ENCODE measurements at regions not wholly inside any gene's neighbourhood (a gene's known extent, or its start where the extent isn't known, plus 50 kb on each side); places are given as distances from the start of the nearest gene placed in this dataset.

- no peak overlapping the region for H3K27ac ChIP-seq
- DNase-seq (ENCODE audit: low read depth, low spot score), result no peak
Measured at GRCh38 chr18:11327391-11328009, 178.1 kb upstream of the PIEZO2 start.

GRCh38 chr18:11324956-11325882 is 175.8 kb upstream of the PIEZO2 start:
- DNase-seq (ENCODE audit: low read depth, low spot score), result no peak
- H3K27ac ChIP-seq, result no peak overlapping the region

GRCh38 chr18:11324510-11324909 is 175.1 kb upstream of the PIEZO2 start:
- DNase-seq (ENCODE audit: low read depth, low spot score), result no peak

GRCh38 chr18:11323359-11323819 is 174.0 kb upstream of the PIEZO2 start:
- no peak overlapping the region for H3K27ac ChIP-seq
- no peak for DNase-seq (ENCODE audit: low read depth, low spot score)

More at GRCh38 chr18:11324510-11324909, 175.1 kb upstream of the PIEZO2 start:
- no peak overlapping the region for H3K27ac ChIP-seq

GRCh38 chr18:11322716-11323115 is 173.3 kb upstream of the PIEZO2 start:
- no peak overlapping the region for H3K27ac ChIP-seq
- no peak for DNase-seq (ENCODE audit: low read depth, low spot score)

GRCh38 chr18:11322006-11322405 is 172.6 kb upstream of the PIEZO2 start:
- no peak overlapping the region for H3K27ac ChIP-seq
- DNase-seq (ENCODE audit: low read depth, low spot score), result no peak

GRCh38 chr18:11320986-11321385 is 171.6 kb upstream of the PIEZO2 start:
- no peak for DNase-seq (ENCODE audit: low read depth, low spot score)
- H3K27ac ChIP-seq, result no peak overlapping the region

- DNase-seq (ENCODE audit: low read depth, low spot score), result no peak
- H3K27ac ChIP-seq, result no peak overlapping the region
Measured at GRCh38 chr18:11316546-11316945, 167.2 kb upstream of the PIEZO2 start.

GRCh38 chr18:11310476-11311086 is 161.2 kb upstream of the PIEZO2 start:
- H3K27ac ChIP-seq, result no peak overlapping the region
- DNase-seq (ENCODE audit: low read depth, low spot score), result no peak

GRCh38 chr18:11309172-11309571 is 159.8 kb upstream of the PIEZO2 start:
- H3K27ac ChIP-seq, result no peak overlapping the region
- DNase-seq (ENCODE audit: low read depth, low spot score), result no peak

GRCh38 chr18:11308499-11308898 is 159.1 kb upstream of the PIEZO2 start:
- H3K27ac ChIP-seq, result no peak overlapping the region
- no peak for DNase-seq (ENCODE audit: low read depth, low spot score)

- no peak for DNase-seq (ENCODE audit: low read depth, low spot score)
- H3K27ac ChIP-seq, result no peak overlapping the region
Measured at GRCh38 chr18:11307716-11308115, 158.3 kb upstream of the PIEZO2 start.

- DNase-seq (ENCODE audit: low read depth, low spot score), result no peak
- no peak overlapping the region for H3K27ac ChIP-seq
Measured at GRCh38 chr18:11305507-11305906, 156.1 kb upstream of the PIEZO2 start.

- no peak for DNase-seq (ENCODE audit: low read depth, low spot score)
- no peak overlapping the region for H3K27ac ChIP-seq
Measured at GRCh38 chr18:11304928-11305327, 155.6 kb upstream of the PIEZO2 start.

GRCh38 chr18:11296946-11297345 is 147.6 kb upstream of the PIEZO2 start:
- no peak overlapping the region for H3K27ac ChIP-seq
- no peak for DNase-seq (ENCODE audit: low read depth, low spot score)

GRCh38 chr18:11293794-11294193 is 144.4 kb upstream of the PIEZO2 start:
- H3K27ac ChIP-seq, result no peak overlapping the region
- no peak for DNase-seq (ENCODE audit: low read depth, low spot score)

- no peak overlapping the region for H3K27ac ChIP-seq
- no peak for DNase-seq (ENCODE audit: low read depth, low spot score)
Measured at GRCh38 chr18:11290786-11291185, 141.4 kb upstream of the PIEZO2 start.

GRCh38 chr18:11289248-11289647 is 139.9 kb upstream of the PIEZO2 start:
- H3K27ac ChIP-seq, result no peak overlapping the region
- DNase-seq (ENCODE audit: low read depth, low spot score), result no peak

GRCh38 chr18:11288401-11288800 is 139.0 kb upstream of the PIEZO2 start:
- H3K27ac ChIP-seq, result no peak overlapping the region
- DNase-seq (ENCODE audit: low read depth, low spot score), result no peak

- H3K27ac ChIP-seq, result no peak overlapping the region
- DNase-seq (ENCODE audit: low read depth, low spot score), result no peak
Measured at GRCh38 chr18:11286431-11286830, 137.1 kb upstream of the PIEZO2 start.

- H3K27ac ChIP-seq, result no peak overlapping the region
- DNase-seq (ENCODE audit: low read depth, low spot score), result no peak
Measured at GRCh38 chr18:11284811-11285210, 135.4 kb upstream of the PIEZO2 start.

Data from epithelial cell of prostate (primary cell).